Gastroesophageal sphincter (tissue), 4 donors: ENCODE measurements at regions not wholly inside any gene's neighbourhood (a gene's known extent, or its start where the extent isn't known, plus 50 kb on each side); places are given as distances from the start of the nearest gene placed in this dataset.
A peak's percentile ranks its signal among the peaks of the same experiment; 100 is the strongest.

Experiments used
- ATAC-seq: fragments of 150-250 bp; one replicate; pipeline ENCODE4 v1.9.1; 2016; ENCODE audit warnings: mild to moderate bottlenecking, moderate library complexity
- H3K27ac ChIP-seq, 4 donors: fragments of 200-600 bp; sonication (generic) in 3 of 4; 1 replicate in 3 of 4; 2 replicates in 1 of 4; pipeline ENCODE4 v1.5.1; 2016 to 2019
- H3K27me3 ChIP-seq: fragments of 200-600 bp; sonication (generic); one replicate; pipeline ENCODE4 v1.5.1; 2019
- H3K36me3 ChIP-seq, 2 donors: fragments of 200-600 bp; sonication (generic); one replicate each; pipeline ENCODE4 v1.5.1; 2019; ENCODE audit warnings: control low read depth in 1 of 2
- H3K4me1 ChIP-seq, 3 donors: fragments of 200-600 bp; sonication (generic); 1 replicate in 2 of 3; 2 replicates in 1 of 3; pipeline ENCODE4 v1.5.1; 2016 to 2019; ENCODE audit warnings: control low read depth in 2 of 3
- H3K4me3 ChIP-seq, 2 donors: fragments of 200-600 bp; sonication (generic); one replicate each; pipeline ENCODE4 v1.5.1; 2019; ENCODE audit warnings: mild to moderate bottlenecking in 1 of 2, moderate library complexity in 1 of 2
- H3K9me3 ChIP-seq, 3 donors: fragments of 200-600 bp; sonication (generic); one replicate each; pipeline ENCODE4 v1.5.1; 2017 to 2019; ENCODE audit warnings: control low read depth in 2 of 3
- CTCF ChIP-seq, 4 experiments: fragments of 200-600 bp in 2 of 4; fragments of 450-650 bp in 2 of 4; sonication (generic) in 1 of 4; IDR thresholded peaks; one replicate each; pipeline ENCODE4 v1.5.1; 2017 to 2019; ENCODE audit warnings: antibody characterized with exemption in 4 of 4, mild to moderate bottlenecking in 2 of 4, moderate library complexity in 2 of 4
- EP300 ChIP-seq: sonication (generic); formaldehyde crosslinking; IDR thresholded peaks from one replicate; pipeline ENCODE4 v1.6.1; 2017; ENCODE audit warnings: antibody characterized with exemption, mild to moderate bottlenecking
- POLR2A ChIP-seq, 2 donors: fragments of 450-650 bp; IDR thresholded peaks; one replicate each; pipeline ENCODE4 v1.6.1; 2017; ENCODE audit warnings: antibody characterized with exemption in 2 of 2, mild to moderate bottlenecking in 2 of 2, moderate library complexity in 1 of 2
- POLR2AphosphoS5 ChIP-seq: sonication (generic); formaldehyde crosslinking; IDR thresholded peaks from one replicate; pipeline ENCODE4 v1.6.1; 2017; ENCODE audit warnings: antibody characterized with exemption
- WGBS, 2 donors: methylation state at CpG; one replicate each; pipeline ENCODE4 v1.1.5; 2018; ENCODE audit warnings: low coverage in 1 of 2; 5-methylcytosine and 5-hydroxymethylcytosine counted together

- Histone ChIP-seq H3K4me3 (no peak overlapping the region), H3K9me3 (no peaks in the 10 kb centered on the region), H3K36me3 (no peaks in the 10 kb centered on the region), H3K4me1 (peaks cover 11 to 46% (median 16%) of the 10 kb centered on the region in 3 donors), H3K27me3 (no peaks in the 10 kb centered on the region), H3K27ac (no peak overlapping the region)
- TF ChIP-seq CTCF (IDR thresholded peaks at IDR 0.05): peak; percentile 19 to 67 (median 52)
- no peak for TF ChIP-seq POLR2A (IDR thresholded peaks at IDR 0.05)
- no peak for ATAC-seq
Observed at GRCh38 chr12:59087077-59087673, 166.9 kb upstream of the LRIG3 start.

GRCh38 chr12:59086126-59086525 lies 165.8 kb upstream of the LRIG3 start:
- Histone ChIP-seq H3K36me3 (no peaks in the 10 kb centered on the region), H3K27ac (peak overlapping the region in 2 of 4 donors; percentile 2 to 14), H3K4me3 (no peak overlapping the region), H3K4me1 (peaks cover 11 to 46% (median 16%) of the 10 kb centered on the region in 3 donors), H3K27me3 (no peaks in the 10 kb centered on the region), H3K9me3 (no peaks in the 10 kb centered on the region)
- no peak for TF ChIP-seq POLR2AphosphoS5
- no peak for TF ChIP-seq CTCF (IDR thresholded peaks at IDR 0.05)
- TF ChIP-seq POLR2A (IDR thresholded peaks at IDR 0.05): no peak
- no peak for TF ChIP-seq EP300
- ATAC-seq: no peak
- WGBS, 2 donors: 43 to 79% methylated on average over 1 to 4 of the region's 4 CpGs

- no peaks in the 10 kb centered on the region for H3K9me3 ChIP-seq
- TF ChIP-seq EP300 (no peak), CTCF (IDR thresholded peaks at IDR 0.05) (no peak), POLR2A (IDR thresholded peaks at IDR 0.05) (no peak), POLR2AphosphoS5 (no peak)
- 0 to 42% methylated on average over 3 of the region's 3 CpGs for WGBS, 2 donors
- H3K27ac ChIP-seq: peak overlapping the region in 3 of 4 donors; percentile 14 to 74 (median 72)
- no peaks in the 10 kb centered on the region for H3K36me3 ChIP-seq
- H3K27me3 ChIP-seq: no peaks in the 10 kb centered on the region
- peaks cover 11 to 46% (median 16%) of the 10 kb centered on the region in 3 donors for H3K4me1 ChIP-seq
- no peak for ATAC-seq
- H3K4me3 ChIP-seq: no peak overlapping the region
Observed at GRCh38 chr12:59085690-59086089, 165.4 kb upstream of the LRIG3 start.

- no peaks in the 10 kb centered on the region for H3K27me3 ChIP-seq
- 20 to 29% methylated on average over 6 to 12 of the region's 12 CpGs for WGBS, 2 donors
- H3K9me3 ChIP-seq: no peaks in the 10 kb centered on the region
- H3K36me3 ChIP-seq: no peaks in the 10 kb centered on the region
- TF ChIP-seq EP300 (no peak), POLR2AphosphoS5 (peak; percentile 43), CTCF (IDR thresholded peaks at IDR 0.05) (peak in 1 of 4 experiments; percentile 9), POLR2A (IDR thresholded peaks at IDR 0.05) (no peak)
- H3K27ac ChIP-seq: peak overlapping the region; percentile 72 to 75 (median 74)
- H3K4me1 ChIP-seq: peaks cover 11 to 46% (median 16%) of the 10 kb centered on the region in 3 donors
- H3K4me3 ChIP-seq: no peak overlapping the region
- ATAC-seq: peak; percentile 63
Observed at GRCh38 chr12:59084511-59085375, 164.4 kb upstream of the LRIG3 start.
